Testis (tissue), 2 donors: ENCODE measurements at regions not wholly inside any gene's neighbourhood (a gene's known extent, or its start where the extent isn't known, plus 50 kb on each side); places are given as distances from the start of the nearest gene placed in this dataset.

Experiments
- DNase-seq: peaks from one replicate; pipeline ENCODE4 v3.0.0-alpha.2; 2019
- H3K27ac ChIP-seq, 2 donors: fragments of 200-600 bp; sonication (generic); one replicate each; pipeline ENCODE4 v1.5.1; 2019
- H3K27me3 ChIP-seq: fragments of 200-600 bp; sonication (generic); one replicate; pipeline ENCODE4 v1.5.1; 2019
- H3K36me3 ChIP-seq: fragments of 200-600 bp; sonication (generic); one replicate; pipeline ENCODE4 v1.5.1; 2017; ENCODE audit warnings: low read depth; ENCODE audit errors: missing control alignments
- H3K4me1 ChIP-seq: fragments of 200-600 bp; sonication (generic); one replicate; pipeline ENCODE4 v1.5.1; 2019
- H3K4me3 ChIP-seq, 2 donors: fragments of 200-600 bp; sonication (generic); one replicate each; pipeline ENCODE4 v1.5.1; 2017 to 2019
- H3K9me3 ChIP-seq: fragments of 200-600 bp; sonication (generic); one replicate; pipeline ENCODE4 v1.5.1; 2017
- POLR2A ChIP-seq: fragments of 450-650 bp; IDR thresholded peaks from one replicate; pipeline ENCODE4 v1.6.1; 2017; ENCODE audit warnings: antibody characterized with exemption, mild to moderate bottlenecking, moderate library complexity
- WGBS, 2 donors: methylation state at CpG; one replicate each; pipeline ENCODE4 v1.1.5; 2018; 5-methylcytosine and 5-hydroxymethylcytosine counted together
- intact Hi-C: fragments of 100-400 bp; cut with DNase I; formaldehyde crosslinking; loops from one replicate; pipeline ENCODE4 v1.15.1; 2023; ENCODE audit warnings: low total_unique reads
- TF ChIP-seq, protein P1 (sequence below), 3 experiments: fragments of 450-650 bp in 2 of 3; fragments of 200-600 bp in 1 of 3; sonication (generic) in 1 of 3; IDR thresholded peaks; one replicate each; pipeline ENCODE4 v1.5.1; 2016 to 2019; ENCODE audit warnings: antibody characterized with exemption in 3 of 3, mild to moderate bottlenecking in 2 of 3, moderate library complexity in 1 of 3

DNA sequence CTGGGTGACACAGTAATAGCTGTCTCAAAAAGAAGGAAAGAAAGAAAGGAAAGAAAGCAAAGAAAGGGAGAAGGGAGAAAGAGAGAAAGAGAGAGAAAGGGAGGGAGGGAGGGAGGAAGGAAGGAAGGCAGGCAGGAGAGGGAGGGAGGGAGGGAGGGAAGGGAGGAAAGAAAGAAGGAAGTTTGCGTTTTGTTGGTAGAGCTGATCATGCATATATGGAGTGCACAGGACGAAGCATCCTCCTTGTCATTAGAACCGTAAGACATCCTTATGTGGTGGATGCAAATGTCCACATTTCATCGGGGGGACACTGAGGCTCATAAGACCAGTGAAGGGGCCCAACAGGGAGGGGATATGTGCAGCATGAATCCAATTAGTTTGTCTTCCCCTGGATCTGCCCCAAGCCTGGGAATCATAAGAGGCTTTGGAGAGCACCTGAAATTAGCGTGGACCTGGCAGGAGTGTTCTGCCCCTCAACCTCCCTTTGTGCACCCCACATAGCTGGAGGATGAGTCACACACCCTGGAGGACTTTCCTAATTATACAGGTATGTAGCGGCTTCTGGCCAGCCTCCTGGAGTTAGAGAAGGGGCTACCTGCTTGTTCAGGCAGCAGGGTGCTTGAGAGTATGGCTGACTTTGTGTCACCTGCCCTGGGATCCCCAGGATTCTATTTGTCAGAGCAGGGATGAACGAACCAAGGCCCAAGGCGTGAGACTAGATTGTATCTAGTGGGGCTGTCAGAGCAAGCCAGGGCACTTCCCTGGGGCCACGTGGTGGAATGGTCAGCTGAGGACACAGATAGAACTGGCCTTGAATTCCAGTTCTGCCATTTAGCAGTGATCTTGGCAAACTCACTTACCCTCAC lies 119.7 kb upstream of the CD82 start:
- TF ChIP-seq, protein P1, sequence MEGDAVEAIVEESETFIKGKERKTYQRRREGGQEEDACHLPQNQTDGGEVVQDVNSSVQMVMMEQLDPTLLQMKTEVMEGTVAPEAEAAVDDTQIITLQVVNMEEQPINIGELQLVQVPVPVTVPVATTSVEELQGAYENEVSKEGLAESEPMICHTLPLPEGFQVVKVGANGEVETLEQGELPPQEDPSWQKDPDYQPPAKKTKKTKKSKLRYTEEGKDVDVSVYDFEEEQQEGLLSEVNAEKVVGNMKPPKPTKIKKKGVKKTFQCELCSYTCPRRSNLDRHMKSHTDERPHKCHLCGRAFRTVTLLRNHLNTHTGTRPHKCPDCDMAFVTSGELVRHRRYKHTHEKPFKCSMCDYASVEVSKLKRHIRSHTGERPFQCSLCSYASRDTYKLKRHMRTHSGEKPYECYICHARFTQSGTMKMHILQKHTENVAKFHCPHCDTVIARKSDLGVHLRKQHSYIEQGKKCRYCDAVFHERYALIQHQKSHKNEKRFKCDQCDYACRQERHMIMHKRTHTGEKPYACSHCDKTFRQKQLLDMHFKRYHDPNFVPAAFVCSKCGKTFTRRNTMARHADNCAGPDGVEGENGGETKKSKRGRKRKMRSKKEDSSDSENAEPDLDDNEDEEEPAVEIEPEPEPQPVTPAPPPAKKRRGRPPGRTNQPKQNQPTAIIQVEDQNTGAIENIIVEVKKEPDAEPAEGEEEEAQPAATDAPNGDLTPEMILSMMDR (IDR thresholded peaks at IDR 0.05) = no peak
- TF ChIP-seq POLR2A = no peak
- Histone ChIP-seq H3K27me3 (no peaks in the 10 kb centered on the region), H3K36me3 (no peaks in the 10 kb centered on the region), H3K27ac (no peak overlapping the region), H3K4me1 (no peaks in the 10 kb centered on the region), H3K9me3 (no peaks in the 10 kb centered on the region), H3K4me3 (no peak overlapping the region)
- intact Hi-C loops = no loop called here
- DNase-seq = no peak
- 59 to 63% methylated on average over 7 to 9 of the region's 9 CpGs for WGBS, 2 donors

DNA sequence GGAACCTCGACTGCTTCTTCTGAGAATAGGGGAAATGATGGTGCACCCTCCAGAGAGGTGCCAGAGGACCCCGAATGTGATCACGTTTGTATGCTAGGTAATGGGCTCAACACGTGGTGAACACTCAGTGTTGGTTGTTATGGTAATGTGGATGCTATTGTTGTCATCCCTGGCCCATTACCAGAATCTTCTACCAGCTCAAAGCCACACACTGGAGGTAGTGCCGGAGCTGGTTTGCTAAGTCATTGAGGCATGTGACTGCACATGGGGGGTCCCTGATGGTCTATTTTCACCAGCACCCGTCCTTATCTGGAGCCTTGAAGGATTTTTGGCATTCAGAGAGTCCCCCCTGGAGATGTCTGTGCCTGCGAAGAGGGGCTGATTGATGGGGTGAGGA lies 119.1 kb upstream of the CD82 start:
- TF ChIP-seq POLR2A = no peak
- TF ChIP-seq, protein P1 (IDR thresholded peaks at IDR 0.05) = no peak
- WGBS, 2 donors = 68 to 84% methylated on average over 2 to 7 of the region's 7 CpGs
- no peak for DNase-seq
- Histone ChIP-seq H3K4me1 (no peaks in the 10 kb centered on the region), H3K4me3 (no peak overlapping the region), H3K27me3 (no peaks in the 10 kb centered on the region), H3K27ac (no peak overlapping the region), H3K36me3 (no peaks in the 10 kb centered on the region), H3K9me3 (no peaks in the 10 kb centered on the region)
- intact Hi-C loops = no loop called here

DNA sequence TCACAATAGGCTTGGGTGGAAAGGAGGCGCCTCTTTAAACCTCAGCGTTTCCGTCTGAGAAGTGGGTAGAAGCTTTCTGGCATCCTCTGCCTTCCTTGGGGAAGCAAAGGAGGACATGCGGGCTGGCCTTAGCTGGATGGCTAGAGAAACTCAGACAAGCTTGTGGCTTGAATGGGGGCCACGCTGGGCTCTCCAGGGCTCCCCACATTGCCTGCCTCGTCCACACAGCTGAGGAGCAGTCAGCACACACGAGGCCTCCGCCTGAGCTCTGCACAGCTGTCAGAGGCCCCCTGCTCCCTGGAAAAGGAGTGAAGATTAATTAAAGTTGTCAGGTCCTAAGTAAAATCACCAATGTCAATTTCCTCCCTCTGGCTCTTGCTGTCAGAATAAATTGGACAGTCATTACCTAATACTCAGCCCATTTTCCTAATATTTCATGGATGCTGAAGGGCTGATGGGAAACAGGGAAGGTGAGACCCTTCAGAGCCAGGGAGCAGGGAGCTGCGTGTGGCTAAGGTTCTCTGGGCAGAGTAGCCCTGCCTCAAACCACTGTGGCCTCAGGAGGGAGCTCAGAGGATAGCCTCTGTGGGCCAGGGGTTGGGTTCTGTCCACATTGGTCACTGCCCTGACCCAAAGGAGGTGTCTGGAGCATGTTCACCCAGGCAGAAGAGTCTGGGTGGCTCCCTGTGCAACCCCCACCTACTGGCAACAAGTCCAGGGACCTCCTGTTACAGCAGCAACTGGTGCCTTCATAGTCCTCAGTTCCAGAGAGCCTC lies 118.3 kb upstream of the CD82 start:
- no peaks in the 10 kb centered on the region for H3K9me3 ChIP-seq
- H3K27me3 ChIP-seq = no peaks in the 10 kb centered on the region
- H3K4me3 ChIP-seq = no peak overlapping the region
- TF ChIP-seq POLR2A = no peak
- TF ChIP-seq, protein P1 (IDR thresholded peaks at IDR 0.05) = no peak
- H3K36me3 ChIP-seq = no peaks in the 10 kb centered on the region
- intact Hi-C loops = no loop called here
- no peak for DNase-seq
- WGBS, 2 donors = 90 to 92% methylated on average over 6 to 9 of the region's 9 CpGs
- no peaks in the 10 kb centered on the region for H3K4me1 ChIP-seq
- no peak overlapping the region for H3K27ac ChIP-seq

DNA sequence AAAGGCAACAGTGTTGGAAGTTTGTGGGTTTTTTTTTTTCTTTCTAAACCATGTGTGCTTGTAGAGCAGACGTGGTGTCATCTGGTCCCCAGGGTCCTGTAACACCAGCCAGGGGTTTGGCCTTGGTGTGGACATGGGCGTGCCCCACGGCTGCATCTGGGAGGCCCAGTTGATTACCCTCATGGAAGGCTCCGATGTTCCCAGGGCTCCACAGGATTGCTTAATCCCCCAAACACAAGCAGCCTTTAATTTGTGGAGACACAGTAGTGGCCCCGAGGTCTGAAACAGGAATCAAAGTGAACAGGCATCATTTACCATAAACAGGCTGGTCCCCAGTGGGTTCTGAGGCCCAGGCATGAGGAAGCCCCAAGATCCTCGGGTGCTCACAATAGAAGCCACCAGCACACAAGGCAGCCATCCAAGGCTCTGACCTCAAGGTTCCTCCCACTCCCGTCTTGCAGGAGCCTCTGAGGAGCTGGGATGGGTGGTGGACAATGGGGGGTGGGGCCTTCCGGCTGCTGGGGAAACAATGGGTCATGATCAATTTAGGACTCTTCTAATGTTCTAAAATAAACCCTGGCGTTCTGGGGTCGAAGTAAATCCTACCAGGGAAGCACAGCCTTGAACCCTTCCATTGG lies 115.0 kb upstream of the CD82 start:
- 57 to 81% methylated on average over 8 to 10 of the region's 10 CpGs for WGBS, 2 donors
- intact Hi-C loops = no loop called here

More for the DNA sequence above, 115.0 kb upstream of the CD82 start:
- no peak overlapping the region for H3K4me3 ChIP-seq
- no peaks in the 10 kb centered on the region for H3K27me3 ChIP-seq
- H3K36me3 ChIP-seq = no peaks in the 10 kb centered on the region
- H3K27ac ChIP-seq = no peak overlapping the region
- TF ChIP-seq, protein P1 (IDR thresholded peaks at IDR 0.05) = no peak
- TF ChIP-seq POLR2A = no peak
- H3K9me3 ChIP-seq = no peaks in the 10 kb centered on the region
- DNase-seq = no peak
- H3K4me1 ChIP-seq = no peaks in the 10 kb centered on the region
